Sigmoid colon (tissue), 4 donors: ENCODE measurements at regions not wholly inside any gene's neighbourhood (a gene's known extent, or its start where the extent isn't known, plus 50 kb on each side); places are given as distances from the start of the nearest gene placed in this dataset.

Experiments
- POLR2A ChIP-seq, 2 donors: fragments of 450-650 bp; IDR thresholded peaks; one replicate each; pipeline ENCODE4 v1.6.1; 2016; ENCODE audit warnings: antibody characterized with exemption in 2 of 2, mild to moderate bottlenecking in 2 of 2, moderate library complexity in 2 of 2
- POLR2AphosphoS5 ChIP-seq, 4 donors: sonication (generic); formaldehyde crosslinking; IDR thresholded peaks; one replicate each; pipeline ENCODE4 v1.6.1; 2017; ENCODE audit warnings: antibody characterized with exemption in 4 of 4
- TF ChIP-seq, protein P1 (sequence below), 4 experiments: fragments of 450-650 bp in 3 of 4; fragments of 200-600 bp in 1 of 4; IDR thresholded peaks; one replicate each; pipeline ENCODE4 v1.5.1; 2016 to 2019; ENCODE audit warnings: antibody characterized with exemption in 4 of 4, mild to moderate bottlenecking in 3 of 4, moderate library complexity in 2 of 4

DNA sequence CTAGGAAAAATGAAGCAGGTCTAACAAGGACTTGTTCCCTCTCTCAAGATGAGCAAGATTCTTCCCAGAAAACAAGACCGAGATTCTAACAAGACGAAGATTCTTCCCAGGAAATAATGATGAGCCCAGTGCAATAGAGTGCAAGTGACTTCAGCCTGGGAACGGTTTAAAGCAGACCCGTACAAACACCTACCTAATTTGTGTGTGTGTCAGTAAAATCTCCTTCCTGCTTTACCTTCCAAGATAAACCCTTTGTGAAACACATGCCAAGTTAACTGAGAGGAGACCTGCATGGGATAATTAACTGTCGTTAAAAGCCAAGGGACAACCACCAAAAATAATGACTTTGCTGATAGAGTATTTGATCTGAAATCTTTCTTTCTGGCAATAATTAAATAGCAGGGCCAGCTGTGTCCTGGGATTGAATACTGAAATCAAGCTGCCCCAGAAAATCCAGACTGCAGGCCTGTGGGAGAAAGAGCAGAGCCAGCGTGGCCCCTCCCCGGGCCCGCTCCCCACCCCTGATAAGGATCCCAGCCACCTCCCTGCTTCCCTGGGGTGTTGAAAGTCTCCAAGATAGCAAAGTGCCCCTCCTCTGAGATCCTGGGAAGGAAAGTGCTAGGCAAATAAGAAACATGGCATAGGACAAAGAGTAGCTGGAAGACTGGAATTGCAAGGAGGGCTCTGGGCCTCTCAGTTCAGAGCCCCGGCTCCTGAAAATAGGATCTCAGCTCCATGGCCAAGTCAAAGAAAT lies 145.5 kb downstream of the CYP26B1 start:
- TF ChIP-seq, protein P1, sequence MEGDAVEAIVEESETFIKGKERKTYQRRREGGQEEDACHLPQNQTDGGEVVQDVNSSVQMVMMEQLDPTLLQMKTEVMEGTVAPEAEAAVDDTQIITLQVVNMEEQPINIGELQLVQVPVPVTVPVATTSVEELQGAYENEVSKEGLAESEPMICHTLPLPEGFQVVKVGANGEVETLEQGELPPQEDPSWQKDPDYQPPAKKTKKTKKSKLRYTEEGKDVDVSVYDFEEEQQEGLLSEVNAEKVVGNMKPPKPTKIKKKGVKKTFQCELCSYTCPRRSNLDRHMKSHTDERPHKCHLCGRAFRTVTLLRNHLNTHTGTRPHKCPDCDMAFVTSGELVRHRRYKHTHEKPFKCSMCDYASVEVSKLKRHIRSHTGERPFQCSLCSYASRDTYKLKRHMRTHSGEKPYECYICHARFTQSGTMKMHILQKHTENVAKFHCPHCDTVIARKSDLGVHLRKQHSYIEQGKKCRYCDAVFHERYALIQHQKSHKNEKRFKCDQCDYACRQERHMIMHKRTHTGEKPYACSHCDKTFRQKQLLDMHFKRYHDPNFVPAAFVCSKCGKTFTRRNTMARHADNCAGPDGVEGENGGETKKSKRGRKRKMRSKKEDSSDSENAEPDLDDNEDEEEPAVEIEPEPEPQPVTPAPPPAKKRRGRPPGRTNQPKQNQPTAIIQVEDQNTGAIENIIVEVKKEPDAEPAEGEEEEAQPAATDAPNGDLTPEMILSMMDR (IDR thresholded peaks at IDR 0.05): no peak
- TF ChIP-seq POLR2A (IDR thresholded peaks at IDR 0.05) (no peak), POLR2AphosphoS5 (IDR thresholded peaks at IDR 0.05) (no peak)
